SU-DHL-6 (cell line): ENCODE measurements at regions not wholly inside any gene's neighbourhood (a gene's known extent, or its start where the extent isn't known, plus 50 kb on each side); places are given as distances from the start of the nearest gene placed in this dataset.

Experiments
- H2AFZ ChIP-seq: fragments of 200-600 bp; sonication (generic); 2 replicates; pipeline ENCODE4 v1.6.1; 2014; ENCODE audit warnings: low read depth, mild to moderate bottlenecking, moderate library complexity, mixed read lengths, antibody characterized with exemption, low read length; ENCODE audit not compliant: severe bottlenecking
- H3F3A ChIP-seq: fragments of 200-600 bp; shearing (Covaris generic); 2 replicates; pipeline ENCODE4 v1.6.0; 2016; ENCODE audit warnings: antibody characterized with exemption, mild to moderate bottlenecking; ENCODE audit not compliant: insufficient read depth
- H3K27ac ChIP-seq: fragments of 200-600 bp; sonication (generic); 2 replicates; pipeline ENCODE4 v1.5.1; 2016; ENCODE audit warnings: low read depth, mild to moderate bottlenecking, low read length, moderate library complexity, mixed read lengths
- H3K27me3 ChIP-seq: fragments of 200-600 bp; sonication (generic), shearing (Covaris generic); 2 replicates; pipeline ENCODE4 v1.6.0; 2014; ENCODE audit warnings: mild to moderate bottlenecking, low read length
- H3K36me3 ChIP-seq: fragments of 200-600 bp; sonication (generic); 2 replicates; pipeline ENCODE4 v1.6.1; 2014; ENCODE audit warnings: mild to moderate bottlenecking, low read length, mixed read lengths
- H3K4me2 ChIP-seq: fragments of 300-600, 200-600 bp; shearing (Covaris generic), sonication (generic); 2 replicates; pipeline ENCODE4 v1.6.0; 2014; ENCODE audit warnings: low read length, low read depth, mild to moderate bottlenecking; ENCODE audit not compliant: poor library complexity, severe bottlenecking
- H3K4me3 ChIP-seq: fragments of 200-600 bp; sonication (generic); 2 replicates; pipeline ENCODE4 v1.5.1; 2014; ENCODE audit warnings: antibody characterized with exemption, low read length, mild to moderate bottlenecking, mixed read lengths; ENCODE audit not compliant: insufficient read depth, poor library complexity, severe bottlenecking
- H3K79me2 ChIP-seq: fragments of 200-600 bp; sonication (generic); 2 replicates; pipeline ENCODE4 v1.6.1; 2014; ENCODE audit warnings: mild to moderate bottlenecking, low read length, moderate library complexity; ENCODE audit not compliant: insufficient read depth
- H3K9ac ChIP-seq: fragments of 200-600 bp; sonication (generic); 2 replicates; pipeline ENCODE4 v1.7.0; 2014; ENCODE audit warnings: mild to moderate bottlenecking, low read length
- H3K9me2 ChIP-seq: fragments of 200-600 bp; sonication (generic); replicated peaks from 2 replicates; pipeline ENCODE4 v1.6.1; 2014; ENCODE audit warnings: low read length; ENCODE audit not compliant: insufficient read depth
- H3K9me3 ChIP-seq: fragments of 200-600 bp; sonication (generic); 2 replicates; pipeline ENCODE4 v1.6.1; 2014; ENCODE audit warnings: low read length, mixed read lengths; ENCODE audit not compliant: insufficient read depth
- H4K20me1 ChIP-seq: fragments of 200-600 bp; sonication (generic); 2 replicates; pipeline ENCODE4 v1.6.1; 2014; ENCODE audit warnings: low read depth, mild to moderate bottlenecking, antibody characterized with exemption, low read length, moderate library complexity, mixed read lengths
- CTCF ChIP-seq: fragments of 200-600 bp; sonication (generic); IDR thresholded peaks from one replicate; pipeline ENCODE4 v1.5.1; 2017; ENCODE audit warnings: antibody characterized with exemption, mild to moderate bottlenecking, low read length, moderate library complexity; ENCODE audit not compliant: insufficient read depth, poor library complexity, severe bottlenecking
- EZH2phosphoT487 ChIP-seq: fragments of 200-600 bp; sonication (generic), shearing (Covaris generic); conservative IDR thresholded peaks from 2 replicates; pipeline ENCODE4 v1.6.1; 2018; ENCODE audit warnings: mild to moderate bottlenecking, antibody characterized with exemption, low read length, moderate library complexity, mixed read lengths

GRCh38 chr14:85037411-85037810, 492.5 kb upstream of the FLRT2 start:
- no peak overlapping the region for H3K9ac ChIP-seq
- H3F3A ChIP-seq: no peaks in the 10 kb centered on the region
- H3K79me2 ChIP-seq: no peaks in the 10 kb centered on the region
- H3K4me3 ChIP-seq: no peak overlapping the region
- H3K36me3 ChIP-seq: no peaks in the 10 kb centered on the region
- no peak overlapping the region for H2AFZ ChIP-seq
- no peaks in the 10 kb centered on the region for H3K27me3 ChIP-seq
- no peak for TF ChIP-seq EZH2phosphoT487
- no peak for TF ChIP-seq CTCF
- H3K9me3 ChIP-seq: no peaks in the 10 kb centered on the region
- no peak overlapping the region for H3K27ac ChIP-seq
- H3K4me2 ChIP-seq: no peak overlapping the region
- H4K20me1 ChIP-seq: no peaks in the 10 kb centered on the region
- H3K9me2 ChIP-seq: no peaks in the 10 kb centered on the region

GRCh38 chr14:85038526-85039352, 491.2 kb upstream of the FLRT2 start:
- no peaks in the 10 kb centered on the region for H3F3A ChIP-seq
- H3K27ac ChIP-seq: no peak overlapping the region
- TF ChIP-seq EZH2phosphoT487 (no peak), CTCF (no peak)
- no peak overlapping the region for H3K4me2 ChIP-seq
- H4K20me1 ChIP-seq: no peaks in the 10 kb centered on the region
- H3K36me3 ChIP-seq: no peaks in the 10 kb centered on the region
- H3K4me3 ChIP-seq: no peak overlapping the region
- H3K9me2 ChIP-seq: no peaks in the 10 kb centered on the region
- no peaks in the 10 kb centered on the region for H3K9me3 ChIP-seq
- H3K27me3 ChIP-seq: no peaks in the 10 kb centered on the region
- no peak overlapping the region for H3K9ac ChIP-seq
- H2AFZ ChIP-seq: no peak overlapping the region
- H3K79me2 ChIP-seq: no peaks in the 10 kb centered on the region

GRCh38 chr14:85039353-85039626, 490.7 kb upstream of the FLRT2 start:
- H3K79me2 ChIP-seq: no peaks in the 10 kb centered on the region
- H4K20me1 ChIP-seq: no peaks in the 10 kb centered on the region
- no peak overlapping the region for H3K27ac ChIP-seq
- no peaks in the 10 kb centered on the region for H3K9me3 ChIP-seq
- no peak overlapping the region for H3K4me3 ChIP-seq
- H3K4me2 ChIP-seq: no peak overlapping the region
- H3K36me3 ChIP-seq: no peaks in the 10 kb centered on the region
- TF ChIP-seq CTCF: no peak
- TF ChIP-seq EZH2phosphoT487: no peak
- no peak overlapping the region for H3K9ac ChIP-seq
- H3K27me3 ChIP-seq: no peaks in the 10 kb centered on the region
- no peaks in the 10 kb centered on the region for H3K9me2 ChIP-seq
- no peak overlapping the region for H2AFZ ChIP-seq
- no peaks in the 10 kb centered on the region for H3F3A ChIP-seq
